Activated naive CD4-positive, alpha-beta T cell treated with anti-CD3 and anti-CD28 coated beads, Interleukin-2, amount 50 U/mL, for 72 hours (primary cell): ENCODE measurements at regions not wholly inside any gene's neighbourhood (a gene's known extent, or its start where the extent isn't known, plus 50 kb on each side); places are given as distances from the start of the nearest gene placed in this dataset.

Source experiments
- ATAC-seq, 2 donors: fragments of 150-1000 bp; cut with Tn5 transposase; 2 replicates each; pipeline ENCODE4 v1.10.0; 2021; ENCODE audit warnings: mild to moderate bottlenecking in 2 of 2, moderate library complexity in 2 of 2
- DNase-seq, 2 donors: peaks; one replicate each; pipeline ENCODE4 v3.0.0; 2021 to 2022; ENCODE audit warnings: low spot score in 2 of 2
- H3K27ac Mint-ChIP-seq, 2 donors: one replicate each; pipeline ENCODE4 v1.8.0; 2022; ENCODE audit warnings: mild to moderate bottlenecking in 2 of 2, mixed read lengths in 2 of 2
- H3K36me3 Mint-ChIP-seq, 2 donors: one replicate each; pipeline ENCODE4 v1.8.0; 2022; ENCODE audit warnings: mixed read lengths in 2 of 2
- H3K9me3 Mint-ChIP-seq, 2 donors: one replicate each; pipeline ENCODE4 v1.8.0; 2022; ENCODE audit warnings: mixed read lengths in 2 of 2

- Mint-ChIP-seq H3K27ac (no peak overlapping the region), H3K9me3 (peaks cover 10 to 11% of the 10 kb centered on the region in 2 donors), H3K36me3 (peaks cover 0 to 5% of the 10 kb centered on the region in 2 donors)
- DNase-seq (no peak), ATAC-seq (no peak)
Observed at GRCh38 chr11:90795746-90796145, 572.9 kb upstream of the CHORDC1 start.

GRCh38 chr11:90788961-90789360 is 566.1 kb upstream of the CHORDC1 start:
- no peak for DNase-seq
- H3K36me3 Mint-ChIP-seq: peaks cover 0 to 5% of the 10 kb centered on the region in 2 donors
- ATAC-seq: no peak
- H3K9me3 Mint-ChIP-seq: peaks cover 20 to 23% of the 10 kb centered on the region in 2 donors
- H3K27ac Mint-ChIP-seq: no peak overlapping the region

DNA sequence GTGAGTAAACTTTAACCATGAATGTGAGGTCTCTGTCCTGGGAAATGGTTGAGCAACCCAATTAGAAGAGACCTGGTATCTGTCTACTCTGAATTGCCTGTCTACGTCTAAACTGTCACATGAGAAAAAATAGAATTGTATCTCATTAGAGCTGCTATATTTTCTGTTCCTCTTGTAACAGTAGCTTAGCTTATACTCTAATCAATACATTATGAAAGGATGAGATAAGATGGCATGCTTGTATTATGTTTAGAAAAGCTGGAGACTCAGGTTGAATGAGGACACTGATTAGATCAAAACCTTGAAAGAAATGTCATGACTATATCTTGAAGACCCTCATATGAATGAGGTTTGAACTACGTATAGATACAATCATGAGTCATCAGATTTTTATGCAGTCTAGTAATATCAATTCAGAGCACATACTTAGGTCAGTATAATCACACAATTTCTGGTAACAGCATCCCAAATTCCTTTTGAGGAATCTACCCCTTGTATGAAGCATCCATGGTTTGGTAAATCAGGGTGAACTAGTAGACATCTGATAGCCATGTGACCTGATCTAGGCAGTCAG is 561.5 kb upstream of the CHORDC1 start:
- peaks cover 19% of the 10 kb centered on the region in 2 donors for H3K9me3 Mint-ChIP-seq
- no peak overlapping the region for H3K27ac Mint-ChIP-seq
- DNase-seq (no peak), ATAC-seq (no peak)
- H3K36me3 Mint-ChIP-seq: no peaks in the 10 kb centered on the region

GRCh38 chr11:90783111-90783510 is 560.3 kb upstream of the CHORDC1 start:
- peaks cover 16 to 17% of the 10 kb centered on the region in 2 donors for H3K9me3 Mint-ChIP-seq
- ATAC-seq: no peak
- no peaks in the 10 kb centered on the region for H3K36me3 Mint-ChIP-seq
- DNase-seq: no peak
- no peak overlapping the region for H3K27ac Mint-ChIP-seq

- Mint-ChIP-seq H3K27ac (no peak overlapping the region), H3K36me3 (peaks cover 0 to 4% of the 10 kb centered on the region in 2 donors), H3K9me3 (peaks cover 18 to 19% of the 10 kb centered on the region in 2 donors)
- no peak for ATAC-seq
- no peak for DNase-seq
Observed at GRCh38 chr11:90779098-90779497, 556.2 kb upstream of the CHORDC1 start.

- no peak for DNase-seq
- Mint-ChIP-seq H3K27ac (no peak overlapping the region), H3K9me3 (peaks cover 20% of the 10 kb centered on the region in 2 donors), H3K36me3 (peaks cover 0 to 11% of the 10 kb centered on the region in 2 donors)
- no peak for ATAC-seq
Observed at GRCh38 chr11:90775567-90776165, 552.8 kb upstream of the CHORDC1 start.

DNA sequence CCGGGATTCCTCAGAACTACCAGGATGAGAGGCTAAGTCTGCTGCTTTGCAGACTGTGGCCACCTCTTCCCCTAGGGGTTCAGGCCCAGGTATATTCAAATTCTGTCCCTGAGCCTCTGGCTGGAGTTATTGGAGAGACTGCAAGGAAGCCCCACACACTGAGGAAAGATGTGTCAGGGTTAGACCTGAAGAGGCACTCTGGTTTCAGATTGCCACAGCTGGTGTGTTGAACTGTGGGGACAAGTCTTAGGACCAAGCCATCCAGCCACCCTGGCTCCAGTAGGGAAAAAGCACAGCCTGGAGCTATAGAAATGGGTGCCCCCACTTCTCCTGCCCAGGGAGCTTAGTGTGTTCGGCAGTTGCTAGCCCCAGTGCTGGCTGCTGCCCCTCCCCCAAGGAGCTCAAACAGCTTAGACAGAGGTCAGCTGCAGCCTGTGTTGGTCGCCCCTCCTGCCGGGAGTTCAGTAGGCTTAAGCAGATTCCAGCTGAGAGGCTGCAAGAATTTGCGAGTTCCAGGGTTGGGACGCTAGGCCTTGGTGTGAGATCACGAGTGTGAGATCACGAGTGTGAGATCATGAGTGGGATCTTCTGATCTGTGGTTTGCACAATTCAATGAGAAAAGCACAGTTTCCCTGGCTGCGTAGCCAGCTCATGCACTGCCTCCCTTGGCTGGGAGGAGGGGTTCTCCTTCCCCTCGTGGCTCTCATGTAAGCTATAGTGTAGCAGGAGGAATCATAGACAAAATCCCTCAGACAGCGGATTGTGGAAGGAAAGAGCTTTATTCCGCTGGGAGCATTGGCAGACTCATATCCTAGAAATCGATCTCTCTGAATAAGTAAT is 552.1 kb upstream of the CHORDC1 start:
- H3K9me3 Mint-ChIP-seq: peaks cover 15 to 20% of the 10 kb centered on the region in 2 donors
- DNase-seq (no peak), ATAC-seq (no peak)
- peaks cover 0 to 11% of the 10 kb centered on the region in 2 donors for H3K36me3 Mint-ChIP-seq
- no peak overlapping the region for H3K27ac Mint-ChIP-seq

GRCh38 chr11:90770007-90770406 is 547.2 kb upstream of the CHORDC1 start:
- Mint-ChIP-seq H3K27ac (no peak overlapping the region), H3K36me3 (peaks cover 0 to 11% of the 10 kb centered on the region in 2 donors), H3K9me3 (peaks cover 21 to 25% of the 10 kb centered on the region in 2 donors)
- DNase-seq (no peak), ATAC-seq (no peak)

GRCh38 chr11:90766121-90766520 is 543.3 kb upstream of the CHORDC1 start:
- no peak for ATAC-seq
- no peaks in the 10 kb centered on the region for H3K36me3 Mint-ChIP-seq
- no peak overlapping the region for H3K27ac Mint-ChIP-seq
- peaks cover 8 to 13% of the 10 kb centered on the region in 2 donors for H3K9me3 Mint-ChIP-seq
- no peak for DNase-seq

DNA sequence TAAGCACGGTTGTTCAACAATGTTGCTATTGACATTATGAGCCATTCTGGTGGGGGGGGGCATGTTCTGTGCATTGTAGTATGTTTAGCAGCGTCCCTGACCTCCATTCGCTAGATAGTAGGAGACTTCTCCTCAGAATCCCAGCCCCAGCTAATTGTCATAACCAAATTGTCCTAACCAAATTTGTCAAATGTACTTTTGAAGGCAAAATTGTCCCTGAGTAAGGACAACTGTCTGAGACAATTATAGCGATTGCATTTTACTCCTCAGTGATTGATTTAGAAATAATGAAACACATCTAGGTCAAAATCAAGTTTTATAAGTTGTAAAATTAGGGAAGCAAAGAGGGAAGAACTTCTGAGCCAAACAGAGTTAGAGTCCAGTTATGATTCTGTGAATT is 541.8 kb upstream of the CHORDC1 start:
- Mint-ChIP-seq H3K36me3 (no peaks in the 10 kb centered on the region), H3K9me3 (peaks cover 4 to 11% of the 10 kb centered on the region in 2 donors), H3K27ac (no peak overlapping the region)
- no peak for DNase-seq
- ATAC-seq: no peak

GRCh38 chr11:90757849-90758494 is 535.1 kb upstream of the CHORDC1 start:
- no peak for DNase-seq
- no peak overlapping the region for H3K27ac Mint-ChIP-seq
- no peak for ATAC-seq
- no peaks in the 10 kb centered on the region for H3K36me3 Mint-ChIP-seq
- peaks cover 0 to 5% of the 10 kb centered on the region in 2 donors for H3K9me3 Mint-ChIP-seq

- Mint-ChIP-seq H3K27ac (no peak overlapping the region), H3K36me3 (no peaks in the 10 kb centered on the region), H3K9me3 (peaks cover 5 to 8% of the 10 kb centered on the region in 2 donors)
- DNase-seq (no peak), ATAC-seq (no peak)
Observed at GRCh38 chr11:90756617-90757016, 533.8 kb upstream of the CHORDC1 start.

DNA sequence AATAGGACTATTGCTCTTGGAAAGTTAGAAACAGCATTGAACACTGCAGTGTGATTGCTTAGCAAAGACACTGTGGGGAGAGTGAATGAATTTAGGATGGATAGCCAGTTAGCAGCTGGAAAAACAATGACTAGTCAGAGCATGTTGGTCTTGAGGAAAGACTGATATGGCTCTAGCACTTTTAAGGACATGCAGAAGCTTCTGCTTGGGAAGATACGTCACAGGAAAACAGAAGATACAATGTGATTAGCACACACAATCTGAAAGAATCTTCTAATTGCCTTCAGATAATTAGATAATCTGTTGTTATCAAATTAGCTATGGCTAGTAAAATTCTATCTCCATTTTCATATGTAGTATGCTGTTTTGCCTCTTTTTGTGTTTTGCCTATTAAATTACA is 530.7 kb upstream of the CHORDC1 start:
- Mint-ChIP-seq H3K36me3 (no peaks in the 10 kb centered on the region), H3K9me3 (peaks cover 9 to 10% of the 10 kb centered on the region in 2 donors), H3K27ac (no peak overlapping the region)
- DNase-seq (no peak), ATAC-seq (no peak)

GRCh38 chr11:90747057-90747456 is 524.2 kb upstream of the CHORDC1 start:
- DNase-seq (no peak), ATAC-seq (no peak)
- H3K27ac Mint-ChIP-seq: no peak overlapping the region
- H3K9me3 Mint-ChIP-seq: peaks cover 9 to 10% of the 10 kb centered on the region in 2 donors
- no peaks in the 10 kb centered on the region for H3K36me3 Mint-ChIP-seq

- H3K9me3 Mint-ChIP-seq: peaks cover 7 to 8% of the 10 kb centered on the region in 2 donors
- DNase-seq (no peak), ATAC-seq (no peak)
- no peaks in the 10 kb centered on the region for H3K36me3 Mint-ChIP-seq
- H3K27ac Mint-ChIP-seq: no peak overlapping the region
Observed at GRCh38 chr11:90744169-90744568, 521.3 kb upstream of the CHORDC1 start.

DNA sequence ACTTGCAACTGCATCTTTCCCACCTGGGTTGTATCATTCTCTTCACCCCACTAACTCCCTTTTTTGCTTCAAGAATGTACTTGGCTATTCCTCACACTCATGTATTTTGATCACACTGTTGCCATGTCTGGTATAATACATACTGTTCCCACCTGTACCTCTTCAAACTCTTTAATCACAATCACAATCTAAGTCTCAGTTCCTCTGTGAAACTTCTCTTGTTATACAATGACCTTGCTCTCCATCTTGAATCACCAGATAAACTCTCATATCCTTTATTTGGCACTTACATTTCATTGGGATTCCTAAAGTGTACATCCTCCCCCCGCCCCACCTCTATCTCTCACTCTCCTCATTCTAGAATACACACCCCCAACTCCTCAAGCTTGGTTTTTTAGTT is 516.0 kb upstream of the CHORDC1 start:
- no peak overlapping the region for H3K27ac Mint-ChIP-seq
- H3K36me3 Mint-ChIP-seq: no peaks in the 10 kb centered on the region
- H3K9me3 Mint-ChIP-seq: peaks cover 8 to 12% of the 10 kb centered on the region in 2 donors
- ATAC-seq: no peak
- no peak for DNase-seq

DNA sequence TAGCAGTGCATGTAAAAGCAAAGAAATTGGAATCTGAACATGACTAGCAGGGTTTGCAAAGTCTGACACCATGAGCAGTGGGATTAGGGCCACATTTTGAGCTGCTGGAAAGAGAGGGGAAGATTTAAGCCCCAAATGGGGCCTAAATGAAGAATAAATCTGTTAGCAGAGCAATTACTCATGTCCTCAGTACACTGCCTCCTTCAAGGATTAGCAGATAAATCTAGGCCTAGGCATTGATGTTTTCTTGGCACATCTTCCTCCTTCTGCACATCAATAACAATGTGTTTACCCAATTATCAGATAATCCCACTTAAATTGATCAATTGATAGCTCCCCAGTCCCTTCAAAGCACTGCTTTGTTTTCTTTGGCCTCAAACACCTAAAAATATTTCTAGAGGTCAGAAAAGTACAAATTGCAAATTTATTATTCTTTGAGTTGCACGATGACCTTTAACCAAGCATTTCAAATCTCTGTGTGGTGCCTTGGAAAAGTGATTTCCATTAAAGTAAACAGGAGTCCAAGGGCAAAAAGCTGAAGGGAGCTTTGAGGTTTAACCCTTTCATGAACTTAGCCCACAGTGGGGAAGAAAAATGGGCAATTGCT is 514.7 kb upstream of the CHORDC1 start:
- no peak for DNase-seq
- Mint-ChIP-seq H3K27ac (no peak overlapping the region), H3K36me3 (no peaks in the 10 kb centered on the region), H3K9me3 (peaks cover 8 to 12% of the 10 kb centered on the region in 2 donors)
- no peak for ATAC-seq
